Stimulated activated naive CD4-positive, alpha-beta T cell (primary cell): ENCODE measurements at regions not wholly inside any gene's neighbourhood (a gene's known extent, or its start where the extent isn't known, plus 50 kb on each side); places are given as distances from the start of the nearest gene placed in this dataset.

Experiments
- DNase-seq, 6 experiments: peaks; one replicate each; lab custom pipeline; 2025; lab: John Stamatoyannopoulos, UW

- DNase-seq = no peak
Measured at GRCh38 chr6:140594806-140595128, 1220.3 kb upstream of the CITED2 start.

DNA sequence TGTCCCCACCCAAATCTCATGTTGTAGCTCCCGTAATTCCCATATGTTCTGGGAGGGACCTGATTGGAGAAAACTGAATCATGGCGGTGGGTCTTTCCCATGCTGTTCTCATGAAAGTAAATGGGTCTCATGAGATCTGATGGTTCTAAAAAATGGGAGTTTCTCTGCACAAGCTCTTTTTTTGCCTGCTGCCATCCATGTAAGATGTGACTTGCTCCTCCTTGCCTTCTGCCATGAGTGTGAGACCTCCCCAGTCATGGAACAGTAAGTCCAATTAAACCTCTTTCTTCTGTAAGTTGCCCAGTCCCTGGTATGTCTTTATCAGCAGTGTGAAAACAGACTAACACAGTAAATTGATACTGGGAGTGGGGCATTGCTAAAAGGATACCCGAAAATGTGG is 1218.4 kb upstream of the CITED2 start:
- no peak for DNase-seq

DNA sequence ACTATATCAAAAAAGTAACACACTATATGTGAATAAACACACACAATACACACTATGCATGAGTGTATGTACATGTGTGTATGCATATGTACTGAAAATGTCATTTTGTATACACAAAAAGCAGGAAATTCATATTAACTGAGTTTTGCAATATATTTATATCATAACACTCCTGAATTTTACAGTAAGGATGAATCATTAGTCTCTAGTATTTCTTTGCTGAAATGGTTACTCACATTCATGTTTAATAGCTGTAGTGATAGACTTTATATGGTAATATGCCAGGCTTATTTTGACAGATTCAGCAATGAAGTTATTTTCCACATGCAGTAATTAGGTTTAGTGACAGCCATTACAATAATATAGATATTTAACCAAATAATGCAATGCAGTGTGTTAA is 1216.2 kb upstream of the CITED2 start:
- DNase-seq = no peak

DNA sequence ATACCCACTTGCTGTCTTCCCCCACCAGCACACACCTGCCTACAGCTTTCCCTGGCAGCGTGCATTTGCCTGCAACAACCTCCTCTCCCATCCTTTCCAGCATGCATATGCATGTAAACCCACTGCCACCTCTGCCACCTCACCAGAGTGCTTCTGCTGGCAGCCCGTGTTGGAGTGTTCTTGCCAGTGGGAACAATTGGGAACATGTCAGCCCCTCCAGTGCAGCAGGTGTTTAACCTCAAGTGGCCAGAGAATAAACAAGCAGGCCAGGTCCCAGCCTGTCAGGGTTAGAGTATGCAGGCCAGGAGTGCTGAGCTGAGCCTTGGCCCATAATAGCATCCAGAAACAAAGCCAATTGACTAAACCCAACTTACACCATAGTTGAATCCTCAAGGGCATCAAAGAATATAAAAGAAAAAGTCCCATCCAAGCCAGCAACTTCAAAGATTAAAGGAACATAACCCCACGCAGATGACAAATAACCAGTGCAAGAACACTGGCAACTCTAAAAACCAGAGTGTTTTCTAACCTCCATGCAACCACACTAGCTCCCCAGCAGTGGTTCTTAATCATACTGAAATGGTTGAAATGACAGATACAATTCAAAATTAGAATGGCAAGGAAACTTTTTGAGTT is 1212.1 kb upstream of the CITED2 start:
- DNase-seq = no peak

GRCh38 chr6:140581601-140582000 is 1207.2 kb upstream of the CITED2 start:
- DNase-seq = no peak

GRCh38 chr6:140579918-140580317 is 1205.5 kb upstream of the CITED2 start:
- DNase-seq = no peak

GRCh38 chr6:140576004-140576555 is 1201.6 kb upstream of the CITED2 start:
- DNase-seq = no peak

GRCh38 chr6:140572867-140573266 is 1198.4 kb upstream of the CITED2 start:
- DNase-seq = no peak

DNA sequence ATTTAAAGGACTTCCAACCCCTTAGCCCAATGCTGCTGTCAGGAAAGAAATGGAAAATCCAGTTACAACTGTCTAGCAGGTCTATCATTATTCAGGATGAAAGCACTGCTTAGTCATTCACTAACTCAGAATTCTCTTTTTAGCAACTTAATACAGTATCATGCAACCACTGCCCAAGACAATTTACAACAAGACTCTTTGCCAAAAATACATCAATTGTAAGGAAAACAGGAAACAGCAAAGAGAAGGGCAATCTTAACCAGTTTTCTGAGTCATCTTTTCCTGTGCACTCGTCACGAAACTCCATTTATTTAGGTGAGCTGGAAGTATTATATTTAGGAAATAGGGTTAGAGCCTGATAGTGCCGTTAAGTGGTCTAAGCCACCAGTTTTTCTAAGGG is 1197.7 kb upstream of the CITED2 start:
- DNase-seq = no peak

DNA sequence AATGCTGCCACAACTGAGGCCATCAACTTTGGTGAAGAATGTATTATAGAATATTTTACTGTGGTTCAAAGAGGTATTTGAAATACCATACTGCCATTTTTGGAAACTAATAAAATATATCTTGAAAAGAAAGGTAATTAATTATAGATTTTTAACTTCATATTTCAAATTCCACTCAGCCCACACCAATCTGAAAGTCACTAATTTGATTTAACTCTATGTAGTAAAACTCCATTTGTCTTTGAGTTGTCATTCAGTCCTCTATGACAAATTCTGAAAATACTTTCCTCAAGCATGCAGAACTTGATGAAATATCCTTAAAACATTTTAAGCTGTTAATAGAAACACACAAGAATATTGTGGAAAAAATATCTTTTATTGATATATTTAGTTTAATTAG is 1196.7 kb upstream of the CITED2 start:
- no peak for DNase-seq

- DNase-seq = no peak
Measured at GRCh38 chr6:140567466-140567865, 1193.0 kb upstream of the CITED2 start.

GRCh38 chr6:140566781-140567277 is 1192.4 kb upstream of the CITED2 start:
- no peak for DNase-seq

DNA sequence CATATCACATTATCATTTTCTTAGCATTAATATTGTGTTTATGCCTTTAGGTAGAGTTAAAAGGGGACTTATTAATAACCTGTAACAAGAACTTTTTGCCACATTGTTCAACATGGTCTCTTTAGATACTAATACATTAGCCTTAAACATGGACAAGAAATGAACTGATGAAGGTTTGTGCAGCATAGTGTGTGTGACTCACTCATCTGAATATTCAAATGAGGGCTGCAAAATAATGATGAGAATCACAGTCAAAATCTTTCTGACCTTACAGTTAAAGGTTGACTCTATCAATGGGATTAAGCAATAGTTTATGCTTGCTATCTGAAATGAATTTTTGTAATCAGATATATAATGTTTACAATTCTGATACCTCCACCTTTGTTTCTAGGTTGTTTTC is 1189.3 kb upstream of the CITED2 start:
- DNase-seq = no peak

- DNase-seq = no peak
Measured at GRCh38 chr6:140561701-140562100, 1187.3 kb upstream of the CITED2 start.

DNA sequence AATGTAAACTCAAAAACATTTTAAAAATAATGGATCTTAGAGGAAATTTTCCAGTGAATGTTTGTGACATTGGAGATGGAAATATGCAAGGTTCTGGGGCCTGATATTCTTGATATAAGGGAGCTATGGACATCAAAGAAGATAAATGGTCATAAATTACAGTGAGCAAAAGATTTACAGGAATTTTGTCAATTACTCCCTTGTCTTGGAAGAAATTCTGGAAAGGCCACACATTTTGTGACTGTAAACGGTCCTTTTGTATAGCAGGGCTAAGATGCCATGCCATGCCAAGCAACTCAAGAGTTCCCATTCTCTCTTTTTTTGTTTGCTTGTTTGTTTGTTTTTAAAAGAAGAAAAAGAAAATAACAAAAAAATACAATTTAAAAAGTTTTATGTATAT is 1186.2 kb upstream of the CITED2 start:
- DNase-seq = no peak

DNA sequence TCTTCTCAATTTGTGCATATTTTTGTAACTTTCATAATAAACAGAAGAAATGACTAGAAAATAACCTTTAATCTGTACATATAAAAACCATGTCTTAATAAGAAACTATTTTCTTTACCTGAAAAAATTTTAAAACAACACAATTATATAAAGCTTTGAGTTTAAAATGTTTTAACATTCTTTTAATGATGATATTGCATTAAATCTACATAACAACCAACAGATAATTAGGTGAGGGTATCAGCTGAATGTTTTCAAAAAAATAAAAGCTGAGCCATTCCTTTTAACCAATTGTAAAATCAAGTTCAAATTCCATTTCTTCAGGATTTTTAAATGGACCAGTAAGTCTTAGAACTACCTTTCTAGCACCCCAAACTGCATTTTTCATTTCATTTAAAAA is 1185.0 kb upstream of the CITED2 start:
- no peak for DNase-seq

GRCh38 chr6:140554421-140554820 is 1180.0 kb upstream of the CITED2 start:
- no peak for DNase-seq

DNA sequence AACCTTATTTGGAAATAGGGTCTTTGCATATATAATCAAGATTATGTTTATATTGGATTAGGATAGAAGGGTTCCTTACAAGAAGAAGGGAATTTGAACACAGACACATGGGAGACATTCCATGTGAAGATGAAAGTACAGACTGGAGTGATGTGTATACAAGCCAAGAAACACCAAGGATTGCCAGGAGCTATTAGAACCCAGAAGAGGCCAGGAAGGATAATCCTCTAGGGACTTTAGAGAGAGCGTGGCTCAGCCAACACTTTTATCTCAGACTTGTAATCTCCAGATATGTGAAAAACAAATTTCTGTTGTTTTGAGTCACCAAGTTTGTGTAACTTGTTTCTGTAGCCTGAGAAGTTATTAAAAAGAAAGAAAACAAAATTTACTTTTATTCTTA is 1173.9 kb upstream of the CITED2 start:
- no peak for DNase-seq

DNA sequence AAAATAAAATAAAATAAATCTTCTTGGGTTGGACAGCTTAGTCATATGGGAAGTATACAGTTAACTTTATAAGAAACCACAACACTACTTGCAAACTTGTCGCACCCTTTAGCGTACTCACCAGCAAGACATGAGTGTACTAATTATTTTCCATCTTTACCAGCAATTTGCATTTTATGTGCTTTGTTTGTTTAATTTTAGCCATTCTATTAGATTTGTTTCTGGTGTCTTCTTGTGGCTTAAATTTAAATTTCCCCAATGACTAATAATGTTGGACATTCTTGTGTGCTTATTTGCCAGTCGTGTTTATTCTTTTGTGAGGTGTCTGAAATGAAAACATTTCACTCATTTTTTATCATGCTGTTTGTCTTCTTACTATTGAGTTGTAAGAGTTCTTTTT is 1172.2 kb upstream of the CITED2 start:
- DNase-seq = no peak

- DNase-seq = no peak
Measured at GRCh38 chr6:140544431-140544830, 1170.0 kb upstream of the CITED2 start.

DNA sequence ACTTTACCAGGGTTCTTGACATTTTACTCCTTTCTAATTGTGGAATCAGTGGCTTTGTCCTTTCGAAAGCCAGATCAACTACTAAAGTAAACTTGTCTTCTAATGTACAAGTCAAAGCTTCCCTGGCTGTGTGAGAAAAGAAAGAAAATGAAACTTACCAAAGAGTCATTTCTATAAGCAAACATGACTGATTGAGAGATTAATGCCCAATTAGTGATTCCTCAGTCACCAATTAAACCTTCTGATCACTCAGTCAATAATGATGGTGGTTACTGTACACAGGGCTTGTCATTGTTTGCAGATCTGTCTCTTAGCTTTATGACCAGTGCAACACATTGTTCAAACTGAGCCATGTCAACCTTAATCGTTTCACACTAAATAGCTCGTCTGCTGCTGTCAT is 1168.4 kb upstream of the CITED2 start:
- DNase-seq = no peak

- no peak for DNase-seq
Measured at GRCh38 chr6:140541288-140541687, 1166.8 kb upstream of the CITED2 start.

- DNase-seq = no peak
Measured at GRCh38 chr6:140540743-140541142, 1166.3 kb upstream of the CITED2 start.

- DNase-seq = no peak
Measured at GRCh38 chr6:140538926-140539325, 1164.5 kb upstream of the CITED2 start.
